SK-N-MC (cell line): ENCODE measurements at regions not wholly inside any gene's neighbourhood (a gene's known extent, or its start where the extent isn't known, plus 50 kb on each side); places are given as distances from the start of the nearest gene placed in this dataset.

Experiments
- EZH2 ChIP-seq: fragments of 200-600 bp; sonication (generic); IDR thresholded peaks from one replicate; pipeline ENCODE4 v1.6.1; 2017; ENCODE audit warnings: antibody characterized with exemption
- FOXP2 ChIP-seq: optimal IDR thresholded peaks from 2 replicates; pipeline ENCODE3; 2011; ENCODE audit warnings: mild to moderate bottlenecking, moderate library complexity; ENCODE audit not compliant: insufficient read depth; ENCODE audit errors: extremely low read length, control extremely low read depth
- POLR2AphosphoS5 ChIP-seq: IDR thresholded peaks from 2 replicates; pipeline ENCODE4 v1.6.1; 2012; ENCODE audit warnings: mild to moderate bottlenecking, low read depth, low read length, borderline replicate concordance

DNA sequence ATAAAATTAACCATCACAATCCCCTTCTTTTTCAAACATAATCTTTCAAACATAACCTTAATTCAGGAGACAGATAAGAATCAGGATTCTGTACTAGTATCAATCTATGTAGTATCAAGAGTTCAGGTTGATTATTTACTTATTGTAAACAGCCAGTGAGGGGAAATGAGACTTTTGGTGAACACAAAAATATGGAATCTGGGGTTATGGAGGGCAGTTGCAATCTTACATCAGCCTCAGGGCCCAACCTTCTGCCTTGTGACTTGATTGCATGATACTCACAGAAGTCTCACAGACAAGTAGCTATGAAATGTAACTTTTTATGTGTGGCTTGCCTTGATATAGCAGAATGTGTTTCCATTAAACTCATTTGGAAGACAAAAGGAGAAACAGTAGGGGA is 262.7 kb upstream of the THSD7B start:
- TF ChIP-seq EZH2 (no peak), POLR2AphosphoS5 (no peak), FOXP2 (no peak)
